Fibroblast of lung (primary cell): ENCODE measurements at regions not wholly inside any gene's neighbourhood (a gene's known extent, or its start where the extent isn't known, plus 50 kb on each side); places are given as distances from the start of the nearest gene placed in this dataset.

Experiments used
- DNase-seq, 2 donors: peaks; one replicate each; pipeline versions ENCODE4 v3.0.0 to v3.0.0-alpha.2; 2010; ENCODE audit warnings: low read depth in 2 of 2
- H2AFZ ChIP-seq: 2 replicates; pipeline ENCODE4 v1.5.1; 2012; ENCODE audit warnings: low read length, control low read depth, inconsistent platforms
- H3K27ac ChIP-seq: 2 replicates; pipeline ENCODE4 v1.5.1; 2011; ENCODE audit warnings: low read length, control low read depth; ENCODE audit not compliant: insufficient read depth
- H3K27me3 ChIP-seq: 2 replicates; pipeline ENCODE4 v1.5.1; 2011; ENCODE audit warnings: mild to moderate bottlenecking, low read length; ENCODE audit not compliant: control insufficient read depth, insufficient read depth
- H3K36me3 ChIP-seq: 2 replicates; pipeline ENCODE4 v1.5.1; 2011; ENCODE audit warnings: low read length; ENCODE audit not compliant: control insufficient read depth, insufficient read depth
- H3K4me1 ChIP-seq: 2 replicates; pipeline ENCODE4 v1.5.1; 2011; ENCODE audit warnings: low read length; ENCODE audit not compliant: control insufficient read depth, insufficient read depth; ENCODE audit errors: extremely low read depth
- H3K4me2 ChIP-seq: 2 replicates; pipeline ENCODE4 v1.5.1; 2011; ENCODE audit warnings: low read length, control low read depth; ENCODE audit not compliant: insufficient read depth; ENCODE audit errors: extremely low read depth
- H3K4me3 ChIP-seq, 4 experiments: fragments of 200-600 bp in 1 of 4; sonication (generic) in 1 of 4; replicated peaks in 1 of 4; 2 replicates each; pipeline ENCODE4 v1.5.1; 2011 to 2016; ENCODE audit warnings: low read length in 4 of 4, low read depth in 3 of 4, mild to moderate bottlenecking in 3 of 4, control low read depth in 2 of 4, inconsistent platforms in 1 of 4, mixed read lengths in 1 of 4; ENCODE audit not compliant: insufficient read depth in 1 of 4; ENCODE audit errors: control extremely low read depth in 1 of 4
- H3K79me2 ChIP-seq: 2 replicates; pipeline ENCODE4 v1.5.1; 2012; ENCODE audit warnings: mild to moderate bottlenecking, low read length, inconsistent platforms; ENCODE audit not compliant: control insufficient read depth, insufficient read depth
- H3K9ac ChIP-seq: 2 replicates; pipeline ENCODE4 v1.5.1; 2011; ENCODE audit warnings: mild to moderate bottlenecking, low read length, control low read depth; ENCODE audit not compliant: insufficient read depth
- H3K9me3 ChIP-seq: 2 replicates; pipeline ENCODE4 v1.5.1; 2012; ENCODE audit warnings: low read depth, low read length; ENCODE audit not compliant: control insufficient read depth, insufficient read depth
- H4K20me1 ChIP-seq: 2 replicates; pipeline ENCODE4 v1.5.1; 2011; ENCODE audit warnings: low read length; ENCODE audit not compliant: control insufficient read depth, insufficient read depth; ENCODE audit errors: extremely low read depth
- EZH2 ChIP-seq: IDR thresholded peaks from 2 replicates; pipeline ENCODE4 v1.5.1; 2012; ENCODE audit warnings: low read length, control low read depth, mild to moderate bottlenecking; ENCODE audit errors: missing control alignments
- TF ChIP-seq, protein P1 (sequence below), 2 donors: IDR thresholded peaks in 1 of 2; conservative IDR thresholded peaks in 1 of 2; 1 replicate in 1 of 2; 2 replicates in 1 of 2; pipeline ENCODE4 v1.5.1; 2011 to 2012; ENCODE audit warnings: low read length in 2 of 2, control low read depth in 1 of 2, inconsistent platforms in 1 of 2, low read depth in 1 of 2, mild to moderate bottlenecking in 1 of 2

DNA sequence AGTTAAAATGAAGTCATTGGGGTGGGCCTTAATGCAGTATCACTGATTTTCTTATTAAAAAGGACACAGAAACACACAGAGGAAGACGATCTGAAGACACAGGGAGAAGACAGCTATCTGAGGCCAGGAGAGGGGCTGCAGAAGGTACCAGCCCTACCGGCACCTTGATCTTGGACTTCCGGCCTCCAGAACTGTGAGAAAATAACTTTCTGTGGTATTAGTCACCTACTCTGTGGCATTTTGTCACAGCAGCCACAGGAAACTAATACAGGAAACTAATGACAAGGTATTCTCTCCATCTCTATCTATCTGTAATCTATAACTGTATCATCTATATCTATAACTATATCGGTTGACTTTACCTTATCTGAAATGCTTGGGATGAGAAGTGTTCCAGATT is 1149.5 kb downstream of the BCL11B start:
- no peak for DNase-seq
- Histone ChIP-seq H3K27me3 (no peaks in the 10 kb centered on the region), H3K4me3 (no peak overlapping the region), H3K36me3 (no peaks in the 10 kb centered on the region), H3K4me1 (no peaks in the 10 kb centered on the region), H3K27ac (no peak overlapping the region), H2AFZ (no peak overlapping the region), H3K79me2 (no peaks in the 10 kb centered on the region), H3K4me2 (no peak overlapping the region), H4K20me1 (no peaks in the 10 kb centered on the region), H3K9ac (no peak overlapping the region), H3K9me3 (no peaks in the 10 kb centered on the region)
- TF ChIP-seq, protein P1, sequence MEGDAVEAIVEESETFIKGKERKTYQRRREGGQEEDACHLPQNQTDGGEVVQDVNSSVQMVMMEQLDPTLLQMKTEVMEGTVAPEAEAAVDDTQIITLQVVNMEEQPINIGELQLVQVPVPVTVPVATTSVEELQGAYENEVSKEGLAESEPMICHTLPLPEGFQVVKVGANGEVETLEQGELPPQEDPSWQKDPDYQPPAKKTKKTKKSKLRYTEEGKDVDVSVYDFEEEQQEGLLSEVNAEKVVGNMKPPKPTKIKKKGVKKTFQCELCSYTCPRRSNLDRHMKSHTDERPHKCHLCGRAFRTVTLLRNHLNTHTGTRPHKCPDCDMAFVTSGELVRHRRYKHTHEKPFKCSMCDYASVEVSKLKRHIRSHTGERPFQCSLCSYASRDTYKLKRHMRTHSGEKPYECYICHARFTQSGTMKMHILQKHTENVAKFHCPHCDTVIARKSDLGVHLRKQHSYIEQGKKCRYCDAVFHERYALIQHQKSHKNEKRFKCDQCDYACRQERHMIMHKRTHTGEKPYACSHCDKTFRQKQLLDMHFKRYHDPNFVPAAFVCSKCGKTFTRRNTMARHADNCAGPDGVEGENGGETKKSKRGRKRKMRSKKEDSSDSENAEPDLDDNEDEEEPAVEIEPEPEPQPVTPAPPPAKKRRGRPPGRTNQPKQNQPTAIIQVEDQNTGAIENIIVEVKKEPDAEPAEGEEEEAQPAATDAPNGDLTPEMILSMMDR (conservative IDR thresholded peaks at IDR 0.05 in 1 of 2, IDR thresholded peaks at IDR 0.05 in 1 of 2; ENCODE audit: low read depth in 1 of 2, low read length in 2 of 2) = no peak
- TF ChIP-seq EZH2 = no peak

DNA sequence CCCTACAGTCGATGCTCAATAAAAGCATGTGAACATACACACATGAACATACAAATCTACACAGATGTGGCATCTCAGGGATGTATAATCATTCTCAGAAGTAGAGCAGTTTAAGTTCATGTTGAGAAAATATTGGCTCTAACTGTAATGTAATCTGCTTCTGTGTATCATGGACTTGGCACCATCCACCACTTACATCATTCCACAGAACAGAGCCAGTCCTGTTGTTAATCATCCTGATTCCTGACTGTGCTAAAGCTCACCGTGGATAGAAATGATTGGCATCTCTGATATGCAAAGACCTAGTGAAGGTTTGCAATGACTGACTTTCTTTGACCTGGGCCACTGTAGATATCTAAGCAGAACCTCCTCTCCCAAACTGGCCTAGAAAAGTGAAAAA is 1141.3 kb downstream of the BCL11B start:
- peak in 1 of 2 donors; percentile 56 for DNase-seq
- Histone ChIP-seq H3K9me3 (no peaks in the 10 kb centered on the region), H4K20me1 (no peaks in the 10 kb centered on the region), H3K27me3 (no peaks in the 10 kb centered on the region), H3K4me3 (no peak overlapping the region), H3K27ac (no peak overlapping the region), H3K36me3 (no peaks in the 10 kb centered on the region), H3K4me1 (no peaks in the 10 kb centered on the region), H3K79me2 (no peaks in the 10 kb centered on the region), H3K9ac (no peak overlapping the region), H3K4me2 (no peak overlapping the region), H2AFZ (no peak overlapping the region)
- no peak for TF ChIP-seq EZH2
- TF ChIP-seq, protein P1 (conservative IDR thresholded peaks at IDR 0.05 in 1 of 2, IDR thresholded peaks at IDR 0.05 in 1 of 2; ENCODE audit: low read depth in 1 of 2, low read length in 2 of 2) = no peak

DNA sequence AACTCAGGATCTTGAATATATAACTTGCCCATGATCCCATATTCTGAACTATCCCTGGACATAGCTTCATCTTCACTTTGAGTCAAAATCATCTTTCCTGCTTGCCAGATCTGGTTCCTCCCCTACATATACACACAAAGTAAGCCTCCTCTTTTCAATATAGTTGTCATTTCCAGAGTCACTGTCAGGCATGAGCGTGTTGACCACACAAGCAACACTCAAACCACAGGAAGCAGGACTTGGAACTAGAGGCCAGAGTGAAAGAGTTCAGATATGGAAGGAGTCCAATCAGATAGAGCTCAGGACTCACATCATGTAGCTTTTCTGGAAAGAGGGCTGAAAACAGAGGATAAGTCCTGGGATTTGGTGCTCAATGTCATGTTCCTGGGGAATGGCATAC is 1140.6 kb downstream of the BCL11B start:
- Histone ChIP-seq H3K4me3 (no peak overlapping the region), H3K27me3 (no peaks in the 10 kb centered on the region), H3K9me3 (no peaks in the 10 kb centered on the region), H3K9ac (no peak overlapping the region), H3K79me2 (no peaks in the 10 kb centered on the region), H2AFZ (no peak overlapping the region), H3K4me2 (no peak overlapping the region), H3K4me1 (no peaks in the 10 kb centered on the region), H3K27ac (no peak overlapping the region), H4K20me1 (no peaks in the 10 kb centered on the region), H3K36me3 (no peaks in the 10 kb centered on the region)
- TF ChIP-seq, protein P1 (conservative IDR thresholded peaks at IDR 0.05 in 1 of 2, IDR thresholded peaks at IDR 0.05 in 1 of 2; ENCODE audit: low read depth in 1 of 2, low read length in 2 of 2) = no peak
- TF ChIP-seq EZH2 = no peak
- DNase-seq = peak in 1 of 2 donors; percentile 75
